ENCODE measurements at regions not wholly inside any gene's neighbourhood (a gene's known extent, or its start where the extent isn't known, plus 50 kb on each side); places are given as distances from the start of the nearest gene placed in this dataset.

DNA sequence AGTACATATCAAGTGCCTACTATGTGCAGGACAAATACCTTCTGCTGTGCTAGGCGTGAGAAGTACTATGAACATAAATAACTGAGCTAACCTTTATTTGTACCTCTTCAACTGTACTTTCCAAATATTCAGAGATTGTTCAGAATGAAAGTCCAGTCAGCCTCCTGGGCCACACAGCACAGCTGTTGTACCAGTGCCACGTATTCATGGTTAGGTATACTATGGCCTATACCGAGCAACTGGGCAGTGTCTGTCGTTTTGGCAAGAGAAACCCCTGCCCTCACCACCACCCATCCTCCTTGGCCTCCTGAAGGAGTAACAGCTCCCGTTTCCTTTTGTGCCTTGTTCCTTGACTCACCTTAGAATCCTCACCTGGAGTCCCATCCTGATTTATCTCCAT is 53.0 kb downstream of the RASSF10 start:
- 50% methylated on average over 5 of the region's 5 CpGs for WGBS (ENCODE audit: low lambda C conversion rate)
- TF ChIP-seq GATA2 (CRISPR knock-in tag; IDR thresholded peaks at IDR 0.05) (no peak), ELF1 (IDR thresholded peaks at IDR 0.05) (no peak), JUND (IDR thresholded peaks at IDR 0.05) (no peak), REST (IDR thresholded peaks at IDR 0.05; ENCODE audit: low read depth, low read length) (no peak), EP300 (IDR thresholded peaks at IDR 0.05; ENCODE audit: borderline replicate concordance in 1 of 2, low read depth in 1 of 2, low read length in 1 of 2) (no peak), FOXJ3 (CRISPR knock-in tag; IDR thresholded peaks at IDR 0.05) (no peak), EZH2phosphoT487 (IDR thresholded peaks at IDR 0.05; ENCODE audit: borderline replicate concordance, low read depth) (no peak), MXI1 (IDR thresholded peaks at IDR 0.05; ENCODE audit: low read depth, low read length) (no peak), USF2 (IDR thresholded peaks at IDR 0.05; ENCODE audit: borderline replicate concordance, low read depth, low read length) (no peak), RXRA (IDR thresholded peaks at IDR 0.05; ENCODE audit: borderline replicate concordance, low read depth) (no peak), IRF3 (IDR thresholded peaks at IDR 0.05; ENCODE audit: low read depth, low read length) (no peak), TAF1 (IDR thresholded peaks at IDR 0.05; ENCODE audit: borderline replicate concordance, low read depth, low read length) (no peak), SIN3A (IDR thresholded peaks at IDR 0.05; ENCODE audit: borderline replicate concordance, low read depth, low read length) (no peak), MAX (IDR thresholded peaks at IDR 0.05; ENCODE audit: low read depth) (no peak), NFIC (IDR thresholded peaks at IDR 0.05; ENCODE audit: borderline replicate concordance) (no peak)
- H3K4me1 ChIP-seq (ENCODE audit: control insufficient read depth in 1 of 2, insufficient read depth in 2 of 2, low read depth in 1 of 2, low read length in 1 of 2), result peaks cover 0 to 6% of the 10 kb centered on the region in 2 experiments; a peak in 1 of 4 replicates
- H3K9me2 ChIP-seq, result peaks cover 3% of the 10 kb centered on the region; the same call in 1 of the 2 replicates
- no peak overlapping the region for H3K4me2 ChIP-seq
- H3K79me2 ChIP-seq (ENCODE audit: insufficient read depth), result no peaks in the 10 kb centered on the region
- ChIA-PET POLR2A (no interaction called here), CTCF (no interaction called here)
- no peaks in the 10 kb centered on the region for H3K9me3 ChIP-seq
- H3K27me3 ChIP-seq (ENCODE audit: insufficient read depth), result peaks cover 6% of the 10 kb centered on the region; the same call in 1 of the 2 replicates
- no peak overlapping the region for H3K9ac ChIP-seq
- no peaks in the 10 kb centered on the region for H3K36me3 ChIP-seq (replicated peaks in 1 of 2; ENCODE audit: control insufficient read depth in 1 of 2, insufficient read depth in 2 of 2, low read length in 1 of 2)
- H2AFZ ChIP-seq (ENCODE audit: low read depth), result no peak overlapping the region
- no peak overlapping the region for H3K27ac ChIP-seq (ENCODE audit: low read depth in 2 of 2, low read length in 1 of 2)
- no peaks in the 10 kb centered on the region for H3F3A ChIP-seq (replicated peaks; ENCODE audit: insufficient read depth)
- no peaks in the 10 kb centered on the region for H4K20me1 ChIP-seq (ENCODE audit: insufficient read depth)
- no peak overlapping the region for H3K4me3 ChIP-seq (ENCODE audit: low read depth in 2 of 2, low read length in 1 of 2)
- no peak for DNase-seq

Measured in SK-N-SH (cell line).